ENCODE measurements at regions not wholly inside any gene's neighbourhood (a gene's known extent, or its start where the extent isn't known, plus 50 kb on each side); places are given as distances from the start of the nearest gene placed in this dataset.
"Not testable (repeated sequence)": the region's sequence is repeated elsewhere in the genome, so short reads cannot be mapped to it uniquely, and the experiment has no call there.

- H3K9me3 Mint-ChIP-seq (ENCODE audit: low read depth): no peaks in the 10 kb centered on the region
- no peaks in the 10 kb centered on the region for H3K27me3 Mint-ChIP-seq (ENCODE audit: low read depth)
- no peak for DNase-seq (ENCODE audit: low spot score)
- TF ChIP-seq CTCF (IDR thresholded peaks at IDR 0.05): no peak
- no peak overlapping the region for H3K27ac Mint-ChIP-seq (ENCODE audit: unreplicated experiment)
- H3K4me3 Mint-ChIP-seq (ENCODE audit: unreplicated experiment): no peak overlapping the region
- no peaks in the 10 kb centered on the region for H3K36me3 Mint-ChIP-seq (ENCODE audit: low read depth)
- H3K4me1 Mint-ChIP-seq (ENCODE audit: low read depth): peaks cover 12% of the 10 kb centered on the region
Observed at GRCh38 chr1:99506631-99507030, 139.3 kb upstream of the PALMD start.

DNA sequence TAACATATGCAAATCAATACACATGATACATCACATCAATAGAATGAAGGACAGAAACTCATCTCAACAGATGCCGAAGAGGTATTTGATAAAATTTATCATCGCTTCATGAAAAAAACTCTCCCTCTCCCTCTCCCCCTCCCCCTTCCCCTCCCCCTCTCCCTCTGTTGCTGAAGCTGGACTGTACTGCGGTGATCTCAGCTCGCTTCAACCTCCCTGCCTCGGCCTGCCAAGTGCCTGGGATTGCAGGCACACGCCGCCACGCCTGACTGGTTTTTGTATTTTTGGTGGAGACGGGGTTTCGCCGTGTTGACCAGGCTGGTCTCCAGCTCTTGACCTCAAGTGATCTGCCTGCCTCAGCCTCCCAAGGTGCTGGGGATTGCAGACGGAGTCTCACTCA is 138.5 kb upstream of the PALMD start:
- not testable (repeated sequence) for H3K4me3 Mint-ChIP-seq (ENCODE audit: unreplicated experiment); H3K27ac Mint-ChIP-seq (ENCODE audit: unreplicated experiment); H3K27me3 Mint-ChIP-seq (ENCODE audit: low read depth); DNase-seq (ENCODE audit: low spot score); H3K9me3 Mint-ChIP-seq (ENCODE audit: low read depth); H3K36me3 Mint-ChIP-seq (ENCODE audit: low read depth)
- peaks cover 12% of the 10 kb centered on the region for H3K4me1 Mint-ChIP-seq (ENCODE audit: low read depth)

GRCh38 chr1:99507906-99508732 is 137.8 kb upstream of the PALMD start:
- TF ChIP-seq CTCF (IDR thresholded peaks at IDR 0.05): no peak
- no peaks in the 10 kb centered on the region for H3K27me3 Mint-ChIP-seq (ENCODE audit: low read depth)
- H3K4me3 Mint-ChIP-seq (ENCODE audit: unreplicated experiment): no peak overlapping the region
- peak; percentile 82 for DNase-seq (ENCODE audit: low spot score)
- H3K9me3 Mint-ChIP-seq (ENCODE audit: low read depth): no peaks in the 10 kb centered on the region
- H3K27ac Mint-ChIP-seq (ENCODE audit: unreplicated experiment): no peak overlapping the region
- peaks cover 9% of the 10 kb centered on the region for H3K4me1 Mint-ChIP-seq (ENCODE audit: low read depth)
- H3K36me3 Mint-ChIP-seq (ENCODE audit: low read depth): no peaks in the 10 kb centered on the region

GRCh38 chr1:99508733-99509445 is 137.0 kb upstream of the PALMD start:
- H3K4me1 Mint-ChIP-seq (ENCODE audit: low read depth); H3K27ac Mint-ChIP-seq (ENCODE audit: unreplicated experiment); H3K36me3 Mint-ChIP-seq (ENCODE audit: low read depth); H3K27me3 Mint-ChIP-seq (ENCODE audit: low read depth); H3K9me3 Mint-ChIP-seq (ENCODE audit: low read depth); H3K4me3 Mint-ChIP-seq (ENCODE audit: unreplicated experiment): not testable (repeated sequence)
- DNase-seq (ENCODE audit: low spot score): peak; percentile 84

- H3K4me1 Mint-ChIP-seq (ENCODE audit: low read depth); H3K4me3 Mint-ChIP-seq (ENCODE audit: unreplicated experiment); DNase-seq (ENCODE audit: low spot score); H3K27me3 Mint-ChIP-seq (ENCODE audit: low read depth); H3K9me3 Mint-ChIP-seq (ENCODE audit: low read depth); H3K36me3 Mint-ChIP-seq (ENCODE audit: low read depth); H3K27ac Mint-ChIP-seq (ENCODE audit: unreplicated experiment): not testable (repeated sequence)
Observed at GRCh38 chr1:99514823-99515552, 130.9 kb upstream of the PALMD start.

- Mint-ChIP-seq H3K9me3 (ENCODE audit: low read depth) (peaks cover 10% of the 10 kb centered on the region), H3K27me3 (ENCODE audit: low read depth) (peaks cover 2% of the 10 kb centered on the region), H3K27ac (ENCODE audit: unreplicated experiment) (no peak overlapping the region), H3K4me1 (ENCODE audit: low read depth) (no peaks in the 10 kb centered on the region), H3K36me3 (ENCODE audit: low read depth) (peaks cover 4% of the 10 kb centered on the region), H3K4me3 (ENCODE audit: unreplicated experiment) (no peak overlapping the region)
- TF ChIP-seq CTCF (IDR thresholded peaks at IDR 0.05): no peak
- no peak for DNase-seq (ENCODE audit: low spot score)
Observed at GRCh38 chr1:99516141-99516540, 129.8 kb upstream of the PALMD start.
